ENCODE measurements at regions not wholly inside any gene's neighbourhood (a gene's known extent, or its start where the extent isn't known, plus 50 kb on each side); places are given as distances from the start of the nearest gene placed in this dataset.

- H3K4ac ChIP-seq (ENCODE audit: low read depth in 1 of 2, low read length in 2 of 2), result no peak overlapping the region
- H2AK5ac ChIP-seq (ENCODE audit: low read length, severe bottlenecking), result no peak overlapping the region
- H3K14ac ChIP-seq (ENCODE audit: low read length in 2 of 2), result no peak overlapping the region
- no peak overlapping the region for H2BK5ac ChIP-seq (ENCODE audit: low read depth, low read length, poor library complexity, severe bottlenecking)
- H3K4me3 ChIP-seq (ENCODE audit: insufficient read depth in 1 of 2, low read depth in 1 of 2, low read length in 2 of 2), result peak overlapping the region in 1 of 2 experiments; percentile 65
- H2BK120ac ChIP-seq (ENCODE audit: low read depth, low read length), result no peak overlapping the region
- WGBS, result 39% methylated on average over 3 of the region's 4 CpGs
- no peak overlapping the region for H2AFZ ChIP-seq (ENCODE audit: low read depth, low read length)
- no peak overlapping the region for H3K27ac ChIP-seq (ENCODE audit: low read length, poor library complexity, severe bottlenecking)
- H3K23ac ChIP-seq (ENCODE audit: low read length in 2 of 2), result no peak overlapping the region
- no peaks in the 10 kb centered on the region for H3K9me3 ChIP-seq (ENCODE audit: control insufficient read depth, low read length)
- no peak overlapping the region for H3K4me2 ChIP-seq (ENCODE audit: low read length, poor library complexity, severe bottlenecking)
- no peak overlapping the region for H2BK15ac ChIP-seq (ENCODE audit: low read depth, poor library complexity, severe bottlenecking)
- H3K27me3 ChIP-seq (ENCODE audit: control insufficient read depth in 1 of 2, insufficient read depth in 1 of 2, low read length in 2 of 2), result no peaks in the 10 kb centered on the region
- H3K18ac ChIP-seq (ENCODE audit: low read depth in 1 of 2, low read length in 2 of 2), result no peak overlapping the region
- H2BK12ac ChIP-seq (ENCODE audit: low read length in 2 of 2), result no peak overlapping the region
- H3K4me1 ChIP-seq (ENCODE audit: control insufficient read depth, insufficient read depth, low read depth, low read length), result peaks cover 5% of the 10 kb centered on the region
- no peaks in the 10 kb centered on the region for H3K36me3 ChIP-seq (ENCODE audit: control insufficient read depth in 1 of 2, insufficient read depth in 2 of 2, low read depth in 1 of 2, low read length in 2 of 2)
- no peaks in the 10 kb centered on the region for H3K79me1 ChIP-seq (replicated peaks; ENCODE audit: low read length, poor library complexity, severe bottlenecking)
- no peak overlapping the region for H4K8ac ChIP-seq (ENCODE audit: low read length)
- H3K9ac ChIP-seq (ENCODE audit: low read length), result peak overlapping the region; percentile 86
- DNase-seq, result peak; percentile 91
- no peak overlapping the region for H4K91ac ChIP-seq (ENCODE audit: low read length)
Observed at GRCh38 chr2:8004250-8004681, 677.6 kb upstream of the ID2 start.

DNA sequence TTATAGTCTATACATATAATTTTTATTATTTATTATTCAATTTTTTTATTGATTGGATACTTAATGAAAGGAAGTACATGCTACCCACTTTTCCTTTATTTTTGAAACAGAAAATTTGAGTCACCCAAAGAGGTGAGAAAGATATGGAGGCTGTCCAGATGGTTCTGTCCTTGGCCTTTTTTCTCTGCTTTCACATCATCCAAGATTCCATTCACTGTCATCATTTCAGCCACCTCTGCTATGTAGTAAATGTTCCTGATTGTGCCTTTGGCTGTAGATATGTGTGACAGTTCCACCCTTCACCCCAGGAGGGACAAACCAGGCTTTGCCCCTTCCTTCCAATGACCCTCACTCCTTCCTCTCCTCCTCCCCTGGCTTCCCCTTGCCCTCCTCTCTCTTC is 675.7 kb upstream of the ID2 start:
- no peak overlapping the region for H3K27ac ChIP-seq (ENCODE audit: low read length, poor library complexity, severe bottlenecking)
- no peak overlapping the region for H3K18ac ChIP-seq (ENCODE audit: low read depth in 1 of 2, low read length in 2 of 2)
- H2BK120ac ChIP-seq (ENCODE audit: low read depth, low read length), result no peak overlapping the region
- no peaks in the 10 kb centered on the region for H3K36me3 ChIP-seq (ENCODE audit: control insufficient read depth in 1 of 2, insufficient read depth in 2 of 2, low read depth in 1 of 2, low read length in 2 of 2)
- H3K79me1 ChIP-seq (replicated peaks; ENCODE audit: low read length, poor library complexity, severe bottlenecking), result no peaks in the 10 kb centered on the region
- H3K4me2 ChIP-seq (ENCODE audit: low read length, poor library complexity, severe bottlenecking), result no peak overlapping the region
- H3K14ac ChIP-seq (ENCODE audit: low read length in 2 of 2), result no peak overlapping the region
- peaks cover 5% of the 10 kb centered on the region for H3K4me1 ChIP-seq (ENCODE audit: control insufficient read depth, insufficient read depth, low read depth, low read length)
- H3K27me3 ChIP-seq (ENCODE audit: control insufficient read depth in 1 of 2, insufficient read depth in 1 of 2, low read length in 2 of 2), result no peaks in the 10 kb centered on the region
- no peaks in the 10 kb centered on the region for H3K9me3 ChIP-seq (ENCODE audit: control insufficient read depth, low read length)
- no peak overlapping the region for H2AK5ac ChIP-seq (ENCODE audit: low read length, severe bottlenecking)
- no peak overlapping the region for H4K91ac ChIP-seq (ENCODE audit: low read length)
- H3K9ac ChIP-seq (ENCODE audit: low read length), result no peak overlapping the region
- no peak overlapping the region for H3K23ac ChIP-seq (ENCODE audit: low read length in 2 of 2)
- H2AFZ ChIP-seq (ENCODE audit: low read depth, low read length), result no peak overlapping the region
- no peak overlapping the region for H2BK5ac ChIP-seq (ENCODE audit: low read depth, low read length, poor library complexity, severe bottlenecking)
- H2BK15ac ChIP-seq (ENCODE audit: low read depth, poor library complexity, severe bottlenecking), result no peak overlapping the region
- no peak overlapping the region for H3K4ac ChIP-seq (ENCODE audit: low read depth in 1 of 2, low read length in 2 of 2)
- DNase-seq, result no peak
- no peak overlapping the region for H4K8ac ChIP-seq (ENCODE audit: low read length)
- no peak overlapping the region for H2BK12ac ChIP-seq (ENCODE audit: low read length in 2 of 2)
- H3K4me3 ChIP-seq (ENCODE audit: insufficient read depth in 1 of 2, low read depth in 1 of 2, low read length in 2 of 2), result no peak overlapping the region

- Histone ChIP-seq H3K27me3 (ENCODE audit: control insufficient read depth in 1 of 2, insufficient read depth in 1 of 2, low read length in 2 of 2) (no peaks in the 10 kb centered on the region), H3K4me1 (ENCODE audit: control insufficient read depth, insufficient read depth, low read depth, low read length) (peaks cover 5% of the 10 kb centered on the region), H3K9me3 (ENCODE audit: control insufficient read depth, low read length) (no peaks in the 10 kb centered on the region), H3K14ac (ENCODE audit: low read length in 2 of 2) (no peak overlapping the region), H3K27ac (ENCODE audit: low read length, poor library complexity, severe bottlenecking) (no peak overlapping the region), H3K18ac (ENCODE audit: low read depth in 1 of 2, low read length in 2 of 2) (no peak overlapping the region), H3K4me2 (ENCODE audit: low read length, poor library complexity, severe bottlenecking) (no peak overlapping the region), H3K79me1 (replicated peaks; ENCODE audit: low read length, poor library complexity, severe bottlenecking) (no peaks in the 10 kb centered on the region), H2AK5ac (ENCODE audit: low read length, severe bottlenecking) (no peak overlapping the region), H3K9ac (ENCODE audit: low read length) (no peak overlapping the region), H3K4me3 (ENCODE audit: insufficient read depth in 1 of 2, low read depth in 1 of 2, low read length in 2 of 2) (no peak overlapping the region), H3K23ac (ENCODE audit: low read length in 2 of 2) (no peak overlapping the region), H2BK12ac (ENCODE audit: low read length in 2 of 2) (no peak overlapping the region), H2BK120ac (ENCODE audit: low read depth, low read length) (no peak overlapping the region), H3K4ac (ENCODE audit: low read depth in 1 of 2, low read length in 2 of 2) (no peak overlapping the region), H3K36me3 (ENCODE audit: control insufficient read depth in 1 of 2, insufficient read depth in 2 of 2, low read depth in 1 of 2, low read length in 2 of 2) (no peaks in the 10 kb centered on the region), H2AFZ (ENCODE audit: low read depth, low read length) (no peak overlapping the region), H4K8ac (ENCODE audit: low read length) (no peak overlapping the region), H4K91ac (ENCODE audit: low read length) (no peak overlapping the region), H2BK15ac (ENCODE audit: low read depth, poor library complexity, severe bottlenecking) (no peak overlapping the region), H2BK5ac (ENCODE audit: low read depth, low read length, poor library complexity, severe bottlenecking) (no peak overlapping the region)
- no peak for DNase-seq
- 71% methylated on average over 2 of the region's 3 CpGs for WGBS
Observed at GRCh38 chr2:8006626-8007025, 675.2 kb upstream of the ID2 start.

- Histone ChIP-seq H2BK12ac (ENCODE audit: low read length in 2 of 2) (no peak overlapping the region), H4K91ac (ENCODE audit: low read length) (peak overlapping the region; percentile 37), H3K36me3 (ENCODE audit: control insufficient read depth in 1 of 2, insufficient read depth in 2 of 2, low read depth in 1 of 2, low read length in 2 of 2) (no peaks in the 10 kb centered on the region), H3K27me3 (ENCODE audit: control insufficient read depth in 1 of 2, insufficient read depth in 1 of 2, low read length in 2 of 2) (no peaks in the 10 kb centered on the region), H3K4me3 (ENCODE audit: insufficient read depth in 1 of 2, low read depth in 1 of 2, low read length in 2 of 2) (no peak overlapping the region), H3K18ac (ENCODE audit: low read depth in 1 of 2, low read length in 2 of 2) (no peak overlapping the region), H2BK5ac (ENCODE audit: low read depth, low read length, poor library complexity, severe bottlenecking) (no peak overlapping the region), H3K4me1 (ENCODE audit: control insufficient read depth, insufficient read depth, low read depth, low read length) (no peaks in the 10 kb centered on the region), H2AFZ (ENCODE audit: low read depth, low read length) (no peak overlapping the region), H2AK5ac (ENCODE audit: low read length, severe bottlenecking) (no peak overlapping the region), H3K9me3 (ENCODE audit: control insufficient read depth, low read length) (no peaks in the 10 kb centered on the region), H3K27ac (ENCODE audit: low read length, poor library complexity, severe bottlenecking) (no peak overlapping the region), H3K23ac (ENCODE audit: low read length in 2 of 2) (no peak overlapping the region), H3K4ac (ENCODE audit: low read depth in 1 of 2, low read length in 2 of 2) (no peak overlapping the region), H2BK15ac (ENCODE audit: low read depth, poor library complexity, severe bottlenecking) (no peak overlapping the region), H2BK120ac (ENCODE audit: low read depth, low read length) (no peak overlapping the region), H3K9ac (ENCODE audit: low read length) (no peak overlapping the region), H3K14ac (ENCODE audit: low read length in 2 of 2) (no peak overlapping the region), H3K79me1 (replicated peaks; ENCODE audit: low read length, poor library complexity, severe bottlenecking) (no peaks in the 10 kb centered on the region), H4K8ac (ENCODE audit: low read length) (peak overlapping the region; percentile 31), H3K4me2 (ENCODE audit: low read length, poor library complexity, severe bottlenecking) (no peak overlapping the region)
- 78% methylated on average over 10 of the region's 11 CpGs for WGBS
- DNase-seq, result peak; percentile 53
Observed at GRCh38 chr2:8009010-8009597, 672.8 kb upstream of the ID2 start.

All from mesenchymal stem cell (in vitro differentiated cells and primary cell).